IMR-90 (cell line): ENCODE measurements at regions not wholly inside any gene's neighbourhood (a gene's known extent, or its start where the extent isn't known, plus 50 kb on each side); places are given as distances from the start of the nearest gene placed in this dataset.

Experiments
- ATAC-seq: fragments of 200-7000 bp; cut with Tn5 transposase; 2 replicates; pipeline ENCODE4 v1.9.1; 2020; ENCODE audit warnings: low read depth, mild to moderate bottlenecking, moderate library complexity
- BruUV-seq: library from RNA; stranded (reverse); fragments of 400-500 nt; replicated peaks from 2 replicates; lab custom pipeline; 2021; lab: Mats Ljungman, UMichigan
- CTCF ChIA-PET: fragments of 300-600 bp; formaldehyde crosslinking; extraction: SDS; loops from one replicate; lab custom pipeline; 2021; ENCODE audit warnings: antibody characterized with exemption; lab: Yijun Ruan, JAX
- POLR2A ChIA-PET: fragments of 300-600 bp; sonication (Branson Sonifier 250); formaldehyde crosslinking; loops from one replicate; lab custom pipeline; 2022; ENCODE audit warnings: antibody characterized with exemption; ENCODE audit not compliant: unreplicated experiment; lab: Charles Lee
- DNase-seq: peaks from one replicate; pipeline ENCODE4 v3.0.0; 2013
- H2AFZ ChIP-seq: replicated peaks from 2 replicates; pipeline ENCODE3; 2013; ENCODE audit warnings: low read length, mild to moderate bottlenecking; ENCODE audit not compliant: poor library complexity
- H2AK5ac ChIP-seq: 2 replicates; pipeline ENCODE4 v1.6.1; 2013; ENCODE audit warnings: low read depth, low read length, inconsistent platforms
- H2AK9ac ChIP-seq: replicated peaks from 2 replicates; pipeline ENCODE3; 2013; ENCODE audit warnings: mild to moderate bottlenecking, low read depth, low read length, moderate library complexity; ENCODE audit not compliant: poor library complexity
- H2BK120ac ChIP-seq: 2 replicates; pipeline ENCODE4 v1.6.1; 2013; ENCODE audit warnings: low read depth, low read length, inconsistent platforms
- H2BK15ac ChIP-seq: 3 replicates; pipeline ENCODE4 v1.6.1; 2013; ENCODE audit warnings: low read depth, low read length, inconsistent platforms
- H2BK20ac ChIP-seq: 2 replicates; pipeline ENCODE4 v1.6.1; 2013; ENCODE audit warnings: low read depth, mild to moderate bottlenecking, inconsistent platforms, low read length, moderate library complexity
- H2BK5ac ChIP-seq: 2 replicates; pipeline ENCODE4 v1.6.1; 2013; ENCODE audit warnings: mild to moderate bottlenecking, low read depth, low read length, inconsistent platforms; ENCODE audit not compliant: poor library complexity, severe bottlenecking
- H3K14ac ChIP-seq: replicated peaks from 2 replicates; pipeline ENCODE4 v1.6.1; 2013; ENCODE audit warnings: low read depth, low read length, inconsistent platforms
- H3K18ac ChIP-seq: 2 replicates; pipeline ENCODE4 v1.6.1; 2013; ENCODE audit warnings: low read depth, low read length, control low read depth
- H3K23ac ChIP-seq: 2 replicates; pipeline ENCODE4 v1.6.1; 2013; ENCODE audit warnings: low read depth, low read length, inconsistent platforms
- H3K27ac ChIP-seq: 2 replicates; pipeline ENCODE4 v1.5.1; 2013; ENCODE audit warnings: mild to moderate bottlenecking, control low read depth, low read length; ENCODE audit not compliant: insufficient read depth
- H3K27me3 ChIP-seq: 2 replicates; pipeline ENCODE4 v1.6.1; 2013; ENCODE audit warnings: low read length; ENCODE audit not compliant: control insufficient read depth, insufficient read depth
- H3K36me3 ChIP-seq: 2 replicates; pipeline ENCODE4 v1.6.1; 2013; ENCODE audit warnings: low read length, mixed read lengths; ENCODE audit not compliant: control insufficient read depth, insufficient read depth
- H3K4ac ChIP-seq: 2 replicates; pipeline ENCODE4 v1.6.1; 2013; ENCODE audit warnings: low read depth, low read length, inconsistent platforms
- H3K4me1 ChIP-seq: 2 replicates; pipeline ENCODE4 v1.6.1; 2013; ENCODE audit warnings: low read length, mixed read lengths; ENCODE audit not compliant: control insufficient read depth, insufficient read depth
- H3K4me2 ChIP-seq: 2 replicates; pipeline ENCODE4 v1.6.1; 2013; ENCODE audit warnings: low read depth, mild to moderate bottlenecking, control low read depth, low read length, moderate library complexity
- H3K4me3 ChIP-seq: 2 replicates; pipeline ENCODE4 v1.5.1; 2013; ENCODE audit warnings: low read depth, mild to moderate bottlenecking, control low read depth, low read length, moderate library complexity; ENCODE audit not compliant: insufficient read depth
- H3K56ac ChIP-seq: 2 replicates; pipeline ENCODE4 v1.6.1; 2013; ENCODE audit warnings: low read length, inconsistent platforms; ENCODE audit not compliant: insufficient read depth; ENCODE audit errors: extremely low read depth
- H3K79me1 ChIP-seq, 2 experiments: 2 replicates each; pipeline ENCODE4 v1.6.1; 2013; ENCODE audit warnings: low read length in 2 of 2, inconsistent platforms in 1 of 2, low read depth in 1 of 2
- H3K9ac ChIP-seq: 2 replicates; pipeline ENCODE4 v1.6.1; 2013; ENCODE audit warnings: low read depth, low read length, control low read depth
- H3K9me1 ChIP-seq: 2 replicates; pipeline ENCODE4 v1.6.1; 2013; ENCODE audit warnings: low read length, inconsistent platforms; ENCODE audit not compliant: insufficient read depth
- H3K9me3 ChIP-seq: 2 replicates; pipeline ENCODE4 v1.6.1; 2013; ENCODE audit warnings: low read length; ENCODE audit not compliant: control insufficient read depth, insufficient read depth
- H4K20me1 ChIP-seq: 2 replicates; pipeline ENCODE4 v1.6.1; 2013; ENCODE audit warnings: low read length, inconsistent platforms; ENCODE audit not compliant: insufficient read depth
- H4K5ac ChIP-seq: 2 replicates; pipeline ENCODE4 v1.6.1; 2013; ENCODE audit warnings: mild to moderate bottlenecking, low read depth, low read length, control low read depth
- H4K8ac ChIP-seq, 2 experiments: 2 replicates each; pipeline ENCODE4 v1.6.1; 2013; ENCODE audit warnings: low read depth in 2 of 2, low read length in 2 of 2, control low read depth in 1 of 2, inconsistent platforms in 1 of 2
- H4K91ac ChIP-seq: 2 replicates; pipeline ENCODE4 v1.6.1; 2013; ENCODE audit warnings: low read depth, low read length, inconsistent platforms; ENCODE audit not compliant: insufficient read depth
- BHLHE40 ChIP-seq: fragments of 150-350 bp; IDR thresholded peaks from 2 replicates; pipeline ENCODE4 v1.6.1; 2016; ENCODE audit warnings: mild to moderate bottlenecking, low read depth, low read length
- CEBPB ChIP-seq: IDR thresholded peaks from 2 replicates; pipeline ENCODE4 v1.6.1; 2012; ENCODE audit warnings: low read depth, low read length, improper control_type of control experiment
- CHD1 ChIP-seq: IDR thresholded peaks from 2 replicates; pipeline ENCODE4 v1.6.1; 2012; ENCODE audit warnings: low read depth, low read length, improper control_type of control experiment
- FOS ChIP-seq: fragments of 150-350 bp; IDR thresholded peaks from 2 replicates; pipeline ENCODE4 v1.6.1; 2016; ENCODE audit warnings: low read depth, low read length
- MAFK ChIP-seq: IDR thresholded peaks from 2 replicates; pipeline ENCODE4 v1.6.1; 2012; ENCODE audit warnings: low read depth, low read length, improper control_type of control experiment
- MAZ ChIP-seq: IDR thresholded peaks from 2 replicates; pipeline ENCODE4 v1.6.1; 2012; ENCODE audit warnings: low read depth, mild to moderate bottlenecking, low read length, improper control_type of control experiment, moderate library complexity, borderline replicate concordance
- MXI1 ChIP-seq: IDR thresholded peaks from 2 replicates; pipeline ENCODE4 v1.6.1; 2012; ENCODE audit warnings: low read depth, mild to moderate bottlenecking, low read length, moderate library complexity, borderline replicate concordance
- NFE2L2 ChIP-seq: fragments of 150-350 bp; IDR thresholded peaks from 2 replicates; pipeline ENCODE4 v1.6.1; 2016; ENCODE audit warnings: low read depth, mild to moderate bottlenecking, low read length
- POLR2A ChIP-seq: IDR thresholded peaks from 2 replicates; pipeline ENCODE4 v1.6.1; 2012; ENCODE audit warnings: mild to moderate bottlenecking, low read depth, low read length
- RAD21 ChIP-seq: IDR thresholded peaks from 2 replicates; pipeline ENCODE4 v1.6.1; 2012; ENCODE audit warnings: low read length, improper control_type of control experiment
- RCOR1 ChIP-seq: IDR thresholded peaks from 2 replicates; pipeline ENCODE4 v1.6.1; 2012; ENCODE audit warnings: mild to moderate bottlenecking, low read length, improper control_type of control experiment; ENCODE audit not compliant: insufficient replicate concordance
- RFX5 ChIP-seq: IDR thresholded peaks from 2 replicates; pipeline ENCODE4 v1.8.0; 2012; ENCODE audit warnings: low read depth, mild to moderate bottlenecking, low read length, moderate library complexity
- SMC3 ChIP-seq: fragments of 150-350 bp; IDR thresholded peaks from 2 replicates; pipeline ENCODE4 v1.6.1; 2016; ENCODE audit warnings: low read depth, mild to moderate bottlenecking, antibody characterized with exemption, low read length, moderate library complexity
- WGBS, 2 experiments: methylation state at CpG; one replicate each; pipeline versions ENCODE4 v1.1.5 to v1.1.7; 2013; ENCODE audit warnings: missing lambda C conversion rate in 2 of 2; ENCODE audit not compliant: insufficient read length in 1 of 2; ENCODE audit errors: extremely low coverage in 2 of 2; 5-methylcytosine and 5-hydroxymethylcytosine counted together
- dilution Hi-C: fragments of 300-500 bp; cut with HindIII; formaldehyde crosslinking; loops from one replicate; pipeline ENCODE4 v1.14.3; 2018; ENCODE audit warnings: low sequenced_read_pairs; ENCODE audit not compliant: unreplicated experiment
- in situ Hi-C: fragments of 300-500 bp; cut with MboI; formaldehyde crosslinking; loops from 3 replicates; pipeline ENCODE4 v1.14.3; 2019; ENCODE audit warnings: low sequenced_read_pairs, inconsistent platforms, mixed read lengths
- intact Hi-C: fragments of 100-400 bp; cut with micrococcal nuclease; formaldehyde crosslinking; loops from 2 replicates; pipeline ENCODE4 v1.10.0; 2022
- TF ChIP-seq, protein P1 (sequence below): conservative IDR thresholded peaks from 2 replicates; pipeline ENCODE4 v1.5.1; 2012; ENCODE audit warnings: mild to moderate bottlenecking, low read depth, low read length, improper control_type of control experiment
- TF ChIP-seq, protein P2 (sequence below): fragments of 150-350 bp; IDR thresholded peaks from 2 replicates; pipeline ENCODE4 v1.6.1; 2016; ENCODE audit warnings: low read depth, mild to moderate bottlenecking, low read length, moderate library complexity, borderline replicate concordance
- TF ChIP-seq, protein P3 (sequence below): fragments of 150-350 bp; IDR thresholded peaks from 2 replicates; pipeline ENCODE4 v1.6.1; 2017; ENCODE audit warnings: mild to moderate bottlenecking, antibody characterized with exemption, low read length, low read depth

DNA sequence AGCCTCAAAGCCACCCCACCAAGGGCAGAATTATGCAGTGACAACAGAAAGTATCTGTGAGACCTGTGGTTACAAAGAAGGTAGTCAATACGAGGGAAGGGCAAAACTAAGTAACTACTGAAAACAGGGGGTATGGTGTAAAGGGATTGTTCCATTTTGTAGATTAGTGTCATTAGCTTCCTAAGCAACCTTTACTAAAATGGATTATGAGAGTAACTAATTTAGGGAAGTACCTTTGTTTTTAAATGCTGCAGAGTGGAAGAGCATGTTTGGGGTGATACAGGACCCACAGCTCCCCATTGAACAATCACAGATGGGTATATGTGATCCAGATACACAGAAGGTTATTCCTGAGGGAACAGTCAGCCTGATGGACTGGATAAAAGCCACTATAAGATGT lies 51.3 kb upstream of the TAC1 start:
- H4K91ac ChIP-seq: no peak overlapping the region
- no peak overlapping the region for H3K18ac ChIP-seq
- H3K4me3 ChIP-seq: no peak overlapping the region
- H2BK15ac ChIP-seq: no peak overlapping the region
- ChIA-PET POLR2A (no interaction called here), CTCF (no interaction called here)
- H2BK5ac ChIP-seq: no peak overlapping the region
- WGBS, 2 experiments: no CpG with 5 or more reads among the region's 1 CpG
- H2AK5ac ChIP-seq: no peak overlapping the region
- intact Hi-C loops: no loop called here
- H3K9ac ChIP-seq: no peak overlapping the region
- DNase-seq: no peak
- in situ Hi-C loops: no loop called here
- H2BK120ac ChIP-seq: no peak overlapping the region
- H3K9me3 ChIP-seq: peaks cover 7% of the 10 kb centered on the region; the same call in 1 of the 2 replicates
- no peak overlapping the region for H2AFZ ChIP-seq
- no peak overlapping the region for H3K4me2 ChIP-seq
- dilution Hi-C loops: no loop called here
- no peak overlapping the region for H4K5ac ChIP-seq
- H3K4me1 ChIP-seq: no peaks in the 10 kb centered on the region
- no peak overlapping the region for H3K14ac ChIP-seq
- no peak overlapping the region for H3K23ac ChIP-seq
- TF ChIP-seq SMC3: no peak
- TF ChIP-seq POLR2A: no peak
- no peak for TF ChIP-seq RFX5
- no peak for TF ChIP-seq MAZ
- TF ChIP-seq NFE2L2: no peak
- TF ChIP-seq CHD1: no peak
- no peak for TF ChIP-seq BHLHE40
- no peak for TF ChIP-seq RAD21
- TF ChIP-seq MXI1: no peak
- no peak for TF ChIP-seq RCOR1
- TF ChIP-seq CEBPB: no peak
- TF ChIP-seq FOS: no peak
- TF ChIP-seq MAFK: no peak
- TF ChIP-seq, protein P1, sequence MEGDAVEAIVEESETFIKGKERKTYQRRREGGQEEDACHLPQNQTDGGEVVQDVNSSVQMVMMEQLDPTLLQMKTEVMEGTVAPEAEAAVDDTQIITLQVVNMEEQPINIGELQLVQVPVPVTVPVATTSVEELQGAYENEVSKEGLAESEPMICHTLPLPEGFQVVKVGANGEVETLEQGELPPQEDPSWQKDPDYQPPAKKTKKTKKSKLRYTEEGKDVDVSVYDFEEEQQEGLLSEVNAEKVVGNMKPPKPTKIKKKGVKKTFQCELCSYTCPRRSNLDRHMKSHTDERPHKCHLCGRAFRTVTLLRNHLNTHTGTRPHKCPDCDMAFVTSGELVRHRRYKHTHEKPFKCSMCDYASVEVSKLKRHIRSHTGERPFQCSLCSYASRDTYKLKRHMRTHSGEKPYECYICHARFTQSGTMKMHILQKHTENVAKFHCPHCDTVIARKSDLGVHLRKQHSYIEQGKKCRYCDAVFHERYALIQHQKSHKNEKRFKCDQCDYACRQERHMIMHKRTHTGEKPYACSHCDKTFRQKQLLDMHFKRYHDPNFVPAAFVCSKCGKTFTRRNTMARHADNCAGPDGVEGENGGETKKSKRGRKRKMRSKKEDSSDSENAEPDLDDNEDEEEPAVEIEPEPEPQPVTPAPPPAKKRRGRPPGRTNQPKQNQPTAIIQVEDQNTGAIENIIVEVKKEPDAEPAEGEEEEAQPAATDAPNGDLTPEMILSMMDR: no peak
- TF ChIP-seq, protein P2, sequence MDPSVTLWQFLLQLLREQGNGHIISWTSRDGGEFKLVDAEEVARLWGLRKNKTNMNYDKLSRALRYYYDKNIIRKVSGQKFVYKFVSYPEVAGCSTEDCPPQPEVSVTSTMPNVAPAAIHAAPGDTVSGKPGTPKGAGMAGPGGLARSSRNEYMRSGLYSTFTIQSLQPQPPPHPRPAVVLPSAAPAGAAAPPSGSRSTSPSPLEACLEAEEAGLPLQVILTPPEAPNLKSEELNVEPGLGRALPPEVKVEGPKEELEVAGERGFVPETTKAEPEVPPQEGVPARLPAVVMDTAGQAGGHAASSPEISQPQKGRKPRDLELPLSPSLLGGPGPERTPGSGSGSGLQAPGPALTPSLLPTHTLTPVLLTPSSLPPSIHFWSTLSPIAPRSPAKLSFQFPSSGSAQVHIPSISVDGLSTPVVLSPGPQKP: no peak
- TF ChIP-seq, protein P3, sequence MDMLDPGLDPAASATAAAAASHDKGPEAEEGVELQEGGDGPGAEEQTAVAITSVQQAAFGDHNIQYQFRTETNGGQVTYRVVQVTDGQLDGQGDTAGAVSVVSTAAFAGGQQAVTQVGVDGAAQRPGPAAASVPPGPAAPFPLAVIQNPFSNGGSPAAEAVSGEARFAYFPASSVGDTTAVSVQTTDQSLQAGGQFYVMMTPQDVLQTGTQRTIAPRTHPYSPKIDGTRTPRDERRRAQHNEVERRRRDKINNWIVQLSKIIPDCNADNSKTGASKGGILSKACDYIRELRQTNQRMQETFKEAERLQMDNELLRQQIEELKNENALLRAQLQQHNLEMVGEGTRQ: no peak
- ATAC-seq: no peak
- H4K8ac ChIP-seq: no peak overlapping the region
- no peaks in the 10 kb centered on the region for H3K27me3 ChIP-seq
- no peaks in the 10 kb centered on the region for H3K79me1 ChIP-seq
- no TSS peak for BruUV-seq
- no peak overlapping the region for H2BK20ac ChIP-seq
- H2AK9ac ChIP-seq: no peak overlapping the region
- H3K4ac ChIP-seq: no peak overlapping the region
- no peaks in the 10 kb centered on the region for H3K9me1 ChIP-seq
- no peak overlapping the region for H3K56ac ChIP-seq
- H3K36me3 ChIP-seq: no peaks in the 10 kb centered on the region
- H4K20me1 ChIP-seq: no peaks in the 10 kb centered on the region
- no peak overlapping the region for H3K27ac ChIP-seq
